SJSA1 (cell line): ENCODE measurements at regions not wholly inside any gene's neighbourhood (a gene's known extent, or its start where the extent isn't known, plus 50 kb on each side); places are given as distances from the start of the nearest gene placed in this dataset.

Source experiments
- DNase-seq, 2 experiments: peaks; one replicate each; pipeline ENCODE4 v3.0.0-alpha.2; 2015 to 2020; ENCODE audit warnings: low spot score in 2 of 2, low read depth in 1 of 2
- H3K27ac ChIP-seq: fragments of 250-450 bp; sonication (Bioruptor Pico); 2 replicates; pipeline ENCODE4 v1.5.1; 2020; ENCODE audit warnings: mild to moderate bottlenecking, moderate library complexity
- H3K27me3 ChIP-seq: fragments of 250-450 bp; sonication (Bioruptor Pico); replicated peaks from 2 replicates; pipeline ENCODE4 v1.5.1; 2020; ENCODE audit warnings: mild to moderate bottlenecking, moderate library complexity
- H3K36me3 ChIP-seq: fragments of 250-450 bp; sonication (Bioruptor Pico); 2 replicates; pipeline ENCODE4 v1.5.1; 2020; ENCODE audit warnings: mild to moderate bottlenecking
- H3K4me1 ChIP-seq: fragments of 250-450 bp; sonication (Bioruptor Pico); replicated peaks from 2 replicates; pipeline ENCODE4 v1.6.1; 2021; ENCODE audit warnings: mild to moderate bottlenecking
- H3K4me3 ChIP-seq: fragments of 250-450 bp; sonication (Bioruptor Pico); 2 replicates; pipeline ENCODE4 v1.5.1; 2020; ENCODE audit warnings: mild to moderate bottlenecking
- H3K9me3 ChIP-seq: fragments of 250-450 bp; sonication (Bioruptor Pico); replicated peaks from 2 replicates; pipeline ENCODE4 v1.5.1; 2020; ENCODE audit warnings: mild to moderate bottlenecking

DNA sequence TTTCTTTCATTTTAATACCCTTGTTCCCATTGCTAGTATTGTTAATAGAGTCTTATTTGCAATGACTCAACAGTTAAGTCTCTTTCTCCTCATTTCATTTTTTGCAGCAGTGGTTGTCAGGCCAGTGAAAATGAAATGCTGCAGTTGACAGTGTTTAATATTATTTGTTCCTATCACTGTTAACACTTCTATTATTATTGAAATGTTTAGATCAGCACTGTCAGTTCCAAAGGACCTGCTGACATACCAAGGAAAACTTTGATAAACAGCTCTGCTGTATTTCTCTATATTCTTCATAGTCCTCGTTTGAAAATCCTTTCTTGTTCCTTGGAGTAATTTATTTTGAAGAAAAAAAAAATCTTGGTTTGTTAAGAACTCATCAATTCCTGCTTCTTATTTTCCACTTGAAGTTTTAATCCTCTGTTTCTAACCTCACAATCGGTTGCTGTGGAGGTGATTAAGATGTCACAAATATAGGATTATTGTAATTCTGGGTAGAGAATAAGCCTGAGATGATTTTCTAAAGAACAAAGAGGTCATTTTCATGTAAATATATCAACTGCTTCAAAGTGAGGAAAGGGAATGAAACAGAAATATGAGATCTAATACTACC is 1065.9 kb upstream of the CITED2 start:
- peaks cover 36% of the 10 kb centered on the region for H3K4me1 ChIP-seq
- no peak overlapping the region for H3K27ac ChIP-seq
- no peaks in the 10 kb centered on the region for H3K9me3 ChIP-seq
- H3K36me3 ChIP-seq: no peaks in the 10 kb centered on the region
- no peaks in the 10 kb centered on the region for H3K27me3 ChIP-seq
- H3K4me3 ChIP-seq: no peak overlapping the region
- no peak for DNase-seq

DNA sequence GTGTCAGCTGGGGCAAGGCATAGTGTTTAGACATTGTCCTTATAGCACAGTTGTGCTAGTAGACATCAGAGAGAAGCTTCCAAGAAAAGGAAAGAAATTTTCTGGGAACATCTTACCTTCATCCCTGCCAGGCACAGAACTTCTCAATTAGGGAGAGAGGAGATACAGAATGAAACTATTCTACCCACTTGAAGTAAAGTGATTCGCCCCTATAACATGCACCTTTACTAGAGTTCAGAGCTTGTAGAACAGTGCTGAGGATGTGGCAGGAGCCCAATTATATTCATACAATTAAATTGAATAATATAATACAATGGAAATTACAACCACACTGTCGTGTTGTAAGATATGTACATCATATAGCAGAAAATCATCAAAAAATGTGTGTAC is 1063.9 kb upstream of the CITED2 start:
- Histone ChIP-seq H3K27ac (no peak overlapping the region), H3K4me3 (no peak overlapping the region), H3K36me3 (no peaks in the 10 kb centered on the region), H3K4me1 (peaks cover 34% of the 10 kb centered on the region), H3K9me3 (no peaks in the 10 kb centered on the region), H3K27me3 (no peaks in the 10 kb centered on the region)
- DNase-seq: no peak

DNA sequence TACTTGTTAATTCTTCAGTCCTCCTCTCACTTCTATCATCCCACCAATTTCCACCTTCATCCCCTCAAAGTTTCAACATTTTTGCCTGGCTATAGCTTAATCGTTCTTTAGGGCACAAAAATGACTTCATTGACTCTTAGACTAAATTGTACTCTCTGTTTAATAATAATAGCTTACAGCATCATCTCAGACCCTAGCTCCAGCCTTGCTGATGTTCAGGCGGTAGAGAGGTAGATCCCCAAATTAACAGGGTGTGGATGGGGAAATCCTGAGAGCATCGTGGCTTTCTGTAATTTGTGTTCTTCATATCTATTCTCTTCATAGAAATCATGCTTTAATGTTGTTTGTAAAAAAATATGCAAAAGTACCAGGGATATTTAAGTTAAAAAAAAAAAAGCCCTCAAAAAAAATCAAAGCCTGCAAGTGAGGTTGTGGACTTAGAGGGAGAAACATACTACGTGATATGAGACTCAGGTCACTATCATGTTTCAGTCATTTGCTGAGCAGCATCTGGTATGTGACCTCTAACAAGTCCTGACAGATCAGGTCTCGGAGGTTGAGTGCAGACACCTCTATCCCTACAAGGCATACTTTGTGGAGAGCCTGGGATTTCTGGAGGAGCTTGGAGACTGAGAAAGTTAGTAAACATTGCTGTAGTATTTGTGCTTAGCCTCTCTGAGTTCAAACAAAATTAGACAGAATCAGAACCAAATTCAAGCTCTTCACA is 1063.3 kb upstream of the CITED2 start:
- Histone ChIP-seq H3K27ac (no peak overlapping the region), H3K4me1 (peaks cover 34% of the 10 kb centered on the region), H3K9me3 (no peaks in the 10 kb centered on the region), H3K27me3 (no peaks in the 10 kb centered on the region), H3K4me3 (no peak overlapping the region), H3K36me3 (no peaks in the 10 kb centered on the region)
- peak in 1 of 2 experiments; percentile 18 for DNase-seq

DNA sequence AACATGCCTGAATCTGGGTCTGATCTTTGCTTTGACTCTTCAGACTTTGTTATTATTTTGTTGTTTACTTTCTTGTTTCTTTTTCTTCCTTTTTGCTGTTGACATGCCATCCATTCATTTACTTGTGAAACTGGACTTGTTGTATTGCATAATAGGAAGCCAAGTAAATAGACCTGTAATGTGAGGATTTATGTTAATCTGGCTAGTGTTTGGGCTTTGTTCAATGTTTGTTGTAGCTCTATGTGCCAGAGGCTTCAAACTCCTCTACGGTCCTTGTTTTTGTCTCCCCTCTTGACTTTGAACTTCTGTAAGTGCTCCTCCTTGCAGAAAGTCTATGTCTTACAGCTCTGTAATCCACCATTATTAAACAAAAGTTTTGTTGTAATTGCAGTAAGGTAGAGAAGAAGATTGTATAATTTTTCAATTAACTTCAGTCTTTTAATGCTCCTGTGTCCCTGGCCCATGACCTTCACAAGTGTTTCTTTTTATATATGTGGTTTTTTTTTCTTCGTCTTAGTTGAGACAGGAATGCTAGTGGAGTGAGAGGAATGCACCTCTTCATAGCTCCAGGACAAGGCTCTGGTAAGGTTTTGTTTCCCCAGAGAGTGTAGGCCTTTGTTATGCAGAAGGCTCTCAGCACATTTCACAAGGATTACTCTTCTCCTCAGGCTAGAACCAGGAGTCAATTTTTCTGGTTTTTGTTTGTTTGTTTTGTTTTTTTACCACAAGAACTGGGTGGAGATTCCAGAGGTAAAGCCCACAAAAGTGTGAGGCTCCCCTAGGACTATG is 1061.8 kb upstream of the CITED2 start:
- Histone ChIP-seq H3K9me3 (no peaks in the 10 kb centered on the region), H3K27ac (peak overlapping the region; percentile 78), H3K36me3 (no peaks in the 10 kb centered on the region), H3K27me3 (no peaks in the 10 kb centered on the region), H3K4me3 (no peak overlapping the region), H3K4me1 (peaks cover 34% of the 10 kb centered on the region)
- DNase-seq: peak; percentile 69 to 95

DNA sequence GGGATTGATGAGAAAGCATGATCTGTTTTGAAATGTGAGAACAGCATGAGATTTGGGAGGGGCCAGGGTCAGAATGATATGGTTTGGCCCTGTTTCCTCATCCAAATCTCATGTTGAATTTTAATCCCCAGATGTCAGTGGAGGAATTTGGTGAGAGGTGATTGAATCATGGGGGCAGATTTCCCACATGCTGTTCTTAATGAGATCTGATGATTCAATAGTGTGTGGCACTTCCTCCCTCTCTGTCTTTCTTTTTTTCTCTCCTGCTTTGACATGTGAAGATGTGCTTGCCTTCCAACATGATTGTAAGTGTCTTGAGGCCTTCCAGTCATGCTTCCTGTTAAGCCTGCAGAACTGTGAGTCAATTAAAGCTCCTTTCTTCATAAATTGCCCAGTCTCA is 1060.3 kb upstream of the CITED2 start:
- DNase-seq: no peak
- Histone ChIP-seq H3K27ac (no peak overlapping the region), H3K4me1 (peaks cover 24% of the 10 kb centered on the region), H3K36me3 (no peaks in the 10 kb centered on the region), H3K4me3 (no peak overlapping the region), H3K27me3 (no peaks in the 10 kb centered on the region), H3K9me3 (no peaks in the 10 kb centered on the region)

DNA sequence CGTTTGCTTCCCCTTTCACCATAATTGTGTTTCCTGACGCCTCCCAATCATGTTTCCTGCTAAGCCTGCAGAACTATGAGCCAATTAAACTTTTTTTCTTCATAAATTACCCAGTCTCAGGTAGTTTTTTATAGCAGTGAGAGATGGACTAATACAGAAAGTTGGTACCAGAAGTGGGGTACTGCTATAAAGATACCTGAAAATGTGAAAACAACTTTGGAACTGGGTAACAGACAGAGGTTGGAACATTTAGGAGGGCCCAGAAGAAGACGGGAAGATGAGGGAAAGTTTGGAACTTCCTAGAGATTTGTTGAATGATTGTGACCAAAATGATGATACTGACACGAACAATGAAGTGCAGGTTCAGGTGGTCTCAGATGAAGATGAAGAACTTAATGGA is 1058.6 kb upstream of the CITED2 start:
- Histone ChIP-seq H3K36me3 (no peaks in the 10 kb centered on the region), H3K4me1 (peaks cover 19% of the 10 kb centered on the region), H3K27ac (no peak overlapping the region), H3K27me3 (no peaks in the 10 kb centered on the region), H3K9me3 (no peaks in the 10 kb centered on the region), H3K4me3 (no peak overlapping the region)
- DNase-seq: no peak

DNA sequence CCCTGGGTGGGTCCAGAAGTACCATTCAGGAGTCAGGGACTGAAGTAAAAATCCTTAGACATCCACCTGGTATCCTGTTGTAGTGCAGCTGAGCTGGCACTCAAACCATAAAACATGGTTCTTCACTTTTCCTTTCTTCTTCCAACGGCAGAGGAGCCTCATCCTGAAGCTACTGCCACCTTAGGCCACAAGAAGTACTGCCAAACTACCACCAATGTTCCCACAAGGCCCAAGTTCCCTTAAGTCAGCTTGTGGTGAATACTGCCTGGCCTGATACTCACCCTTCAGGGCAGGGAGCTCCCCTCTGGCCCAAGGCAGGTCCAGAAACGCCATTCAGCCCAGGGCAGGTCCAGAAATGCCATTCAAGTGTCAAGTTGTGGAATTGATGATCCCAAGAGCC is 1053.4 kb upstream of the CITED2 start:
- Histone ChIP-seq H3K9me3 (no peaks in the 10 kb centered on the region), H3K4me3 (no peak overlapping the region), H3K4me1 (no peaks in the 10 kb centered on the region), H3K27me3 (no peaks in the 10 kb centered on the region), H3K36me3 (no peaks in the 10 kb centered on the region), H3K27ac (no peak overlapping the region)
- no peak for DNase-seq

DNA sequence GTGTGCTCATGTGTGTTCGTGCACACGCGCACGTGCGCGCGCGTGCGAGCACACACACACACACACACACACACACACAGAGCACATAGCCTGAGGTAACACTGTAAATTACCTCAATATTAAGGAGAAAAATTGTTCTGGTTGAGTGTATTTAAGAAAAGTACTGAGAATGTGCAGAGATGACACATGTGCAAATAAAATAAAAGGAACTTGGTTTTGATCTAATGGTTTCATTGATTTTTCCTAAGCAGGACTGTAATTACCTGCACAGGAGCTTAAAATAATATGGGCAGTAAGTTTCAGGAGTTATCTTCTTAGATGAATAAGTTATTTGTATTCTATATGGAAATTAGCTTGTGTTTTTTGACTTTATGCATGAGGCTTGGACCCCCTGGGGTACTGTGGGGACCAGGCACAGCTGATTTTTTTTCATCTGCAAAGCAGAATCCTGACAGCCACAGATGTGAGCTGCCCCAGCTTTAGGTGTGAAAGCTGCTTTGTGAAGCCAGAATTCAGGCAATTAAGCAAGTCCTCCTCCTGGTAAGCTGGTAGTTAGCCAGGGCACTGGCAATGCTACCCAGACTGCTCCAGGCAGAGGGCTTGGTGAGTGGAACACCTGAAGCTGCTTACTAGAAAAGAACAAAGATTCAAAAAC is 1040.6 kb upstream of the CITED2 start:
- Histone ChIP-seq H3K27ac (no peak overlapping the region), H3K4me1 (no peaks in the 10 kb centered on the region)
- DNase-seq: no peak

DNA sequence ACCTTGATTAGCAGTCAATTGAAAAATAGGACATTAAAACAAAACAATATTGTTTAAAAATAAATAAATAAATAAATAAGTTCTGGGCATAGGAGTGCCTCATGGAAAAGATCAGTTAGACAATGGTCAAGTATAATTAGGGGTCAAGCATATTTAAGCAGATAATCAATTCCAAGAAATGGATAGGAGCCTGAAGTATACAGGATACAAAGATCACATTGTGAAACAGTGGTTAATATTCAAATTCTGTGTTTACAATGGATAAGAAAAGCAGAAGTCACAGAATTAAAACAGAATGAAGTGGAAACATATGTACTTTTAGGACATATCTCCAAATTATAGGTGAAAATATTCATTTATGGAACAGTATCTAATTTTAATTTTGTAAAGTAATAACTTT is 1028.6 kb upstream of the CITED2 start:
- peaks cover 8% of the 10 kb centered on the region for H3K4me1 ChIP-seq
- no peaks in the 10 kb centered on the region for H3K9me3 ChIP-seq
- H3K4me3 ChIP-seq: no peak overlapping the region
- H3K27ac ChIP-seq: no peak overlapping the region
- no peaks in the 10 kb centered on the region for H3K27me3 ChIP-seq
- H3K36me3 ChIP-seq: no peaks in the 10 kb centered on the region
- DNase-seq: no peak

More for the DNA sequence above, 1040.6 kb upstream of the CITED2 start:
- no peak overlapping the region for H3K4me3 ChIP-seq
- H3K9me3 ChIP-seq: no peaks in the 10 kb centered on the region
- no peaks in the 10 kb centered on the region for H3K36me3 ChIP-seq
- H3K27me3 ChIP-seq: no peaks in the 10 kb centered on the region

DNA sequence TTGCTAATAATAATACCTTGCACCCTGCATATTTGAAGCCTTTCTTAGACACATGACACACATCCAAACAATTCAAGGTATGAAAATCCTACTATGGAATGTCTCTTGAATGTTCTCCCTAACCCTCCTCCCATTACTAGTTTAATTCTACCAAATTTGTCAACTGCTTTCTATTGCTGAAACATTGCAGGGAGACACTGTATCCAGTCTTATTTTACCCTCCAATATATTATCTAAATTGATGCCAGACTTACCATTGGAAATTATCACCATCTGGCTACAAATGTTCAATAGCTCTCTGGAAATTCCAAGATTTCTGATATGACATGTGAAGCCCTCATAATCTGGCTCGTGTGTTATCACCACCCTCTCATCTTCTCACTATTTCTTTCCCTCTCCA is 1027.3 kb upstream of the CITED2 start:
- peak in 1 of 2 experiments; percentile 21 for DNase-seq
- H3K27me3 ChIP-seq: no peaks in the 10 kb centered on the region
- peaks cover 8% of the 10 kb centered on the region for H3K4me1 ChIP-seq
- peak overlapping the region; percentile 12; the same call in 1 of the 2 replicates for H3K27ac ChIP-seq
- H3K36me3 ChIP-seq: no peaks in the 10 kb centered on the region
- H3K4me3 ChIP-seq: no peak overlapping the region
- no peaks in the 10 kb centered on the region for H3K9me3 ChIP-seq

DNA sequence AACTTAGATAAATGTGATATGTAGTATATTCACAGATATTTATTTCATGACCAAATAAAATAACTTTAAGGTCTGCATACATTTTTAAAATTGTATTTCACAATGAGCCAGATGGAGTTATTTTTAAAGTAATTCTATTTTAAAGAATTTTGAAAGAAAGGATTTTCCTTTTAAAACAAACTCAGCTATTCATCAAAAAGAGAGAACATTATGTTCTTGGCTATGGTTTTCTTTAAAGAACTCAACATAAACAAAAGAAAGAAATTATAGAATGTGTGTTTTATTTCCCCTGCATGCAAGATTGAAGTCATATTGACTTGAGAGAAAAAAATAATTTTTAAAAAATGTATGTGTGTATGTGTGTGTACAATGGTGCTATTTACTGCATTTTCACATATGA is 1023.6 kb upstream of the CITED2 start:
- H3K36me3 ChIP-seq: no peaks in the 10 kb centered on the region
- H3K9me3 ChIP-seq: no peaks in the 10 kb centered on the region
- H3K4me3 ChIP-seq: no peak overlapping the region
- no peak for DNase-seq
- H3K27me3 ChIP-seq: no peaks in the 10 kb centered on the region
- peaks cover 16% of the 10 kb centered on the region for H3K4me1 ChIP-seq
- no peak overlapping the region for H3K27ac ChIP-seq

DNA sequence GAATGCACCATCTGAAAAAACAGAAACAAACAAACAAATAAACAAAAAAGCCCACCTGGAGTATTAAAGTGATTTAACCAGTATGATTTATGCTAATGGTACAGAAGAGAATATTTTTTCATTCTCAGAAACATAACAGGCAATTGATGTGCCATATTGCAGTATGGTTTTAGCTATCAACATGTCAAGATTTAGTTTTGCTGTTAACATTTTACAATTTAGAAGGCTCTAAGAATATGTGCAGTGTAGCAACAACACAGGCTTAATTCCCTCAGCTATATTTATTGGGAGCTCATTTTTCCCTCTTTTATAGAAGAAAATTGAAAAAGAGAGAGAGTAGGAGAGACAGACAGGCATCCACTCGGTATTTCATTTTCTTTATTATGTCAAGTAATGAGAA is 1022.7 kb upstream of the CITED2 start:
- Histone ChIP-seq H3K4me1 (peaks cover 14% of the 10 kb centered on the region), H3K27me3 (no peaks in the 10 kb centered on the region), H3K4me3 (no peak overlapping the region), H3K9me3 (no peaks in the 10 kb centered on the region), H3K27ac (no peak overlapping the region), H3K36me3 (no peaks in the 10 kb centered on the region)
- DNase-seq: no peak

DNA sequence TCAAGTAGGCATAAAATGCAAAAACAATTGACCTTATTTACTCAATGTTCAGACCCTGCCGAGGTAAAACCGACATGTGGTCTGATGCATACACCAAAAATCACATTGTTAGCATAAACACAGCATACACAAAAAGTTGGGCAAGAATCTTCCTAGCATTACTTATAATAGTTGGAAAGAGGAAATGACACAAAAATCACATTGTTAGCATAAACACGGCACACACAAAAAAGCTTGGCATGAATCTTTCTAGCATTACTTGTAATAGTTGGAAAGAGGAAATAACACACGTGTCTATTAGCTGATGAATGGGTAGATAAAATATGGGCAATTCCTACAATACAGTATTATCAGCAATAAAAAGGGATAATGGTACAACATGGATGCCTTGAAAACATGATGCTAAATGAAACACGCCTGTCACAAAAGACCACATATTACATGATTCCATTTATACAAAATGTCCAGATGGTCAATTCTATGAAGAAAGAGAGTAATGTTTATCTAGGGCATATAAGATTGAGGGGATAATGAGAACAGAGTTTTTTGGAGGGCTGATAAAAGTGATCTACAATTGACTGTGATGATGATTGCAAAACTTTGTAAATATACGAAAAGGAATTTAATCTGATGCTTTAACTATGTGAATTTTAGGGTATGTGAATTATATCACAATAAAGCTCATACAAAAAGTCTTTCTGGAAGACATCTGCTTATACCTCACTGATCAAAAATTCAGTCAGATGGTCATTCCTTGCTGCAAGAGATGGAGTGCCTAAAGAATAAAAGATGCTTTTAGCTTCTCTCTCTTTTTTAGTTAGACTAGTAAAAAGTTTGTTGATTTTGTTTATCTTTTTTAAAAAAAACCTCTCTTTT is 1019.5 kb upstream of the CITED2 start:
- H3K4me1 ChIP-seq: peaks cover 8% of the 10 kb centered on the region
- H3K27me3 ChIP-seq: no peaks in the 10 kb centered on the region
- H3K4me3 ChIP-seq: no peak overlapping the region
- DNase-seq: peak in 1 of 2 experiments; percentile 19
- no peaks in the 10 kb centered on the region for H3K36me3 ChIP-seq
- H3K27ac ChIP-seq: no peak overlapping the region
- H3K9me3 ChIP-seq: no peaks in the 10 kb centered on the region
